CD14-positive monocyte (primary cell): ENCODE measurements at regions not wholly inside any gene's neighbourhood (a gene's known extent, or its start where the extent isn't known, plus 50 kb on each side); places are given as distances from the start of the nearest gene placed in this dataset.

ENCODE experiments used
- DNase-seq, 3 donors: peaks; one replicate each; pipeline ENCODE4 v3.0.0-alpha.2; 2011 to 2022
- H2AFZ ChIP-seq: 2 replicates; pipeline ENCODE4 v1.6.0; 2012; ENCODE audit warnings: mild to moderate bottlenecking, low read depth, low read length, inconsistent platforms; ENCODE audit not compliant: insufficient read depth, poor library complexity, severe bottlenecking
- H3K27ac ChIP-seq, 2 donors: 1 replicate in 1 of 2; 2 replicates in 1 of 2; pipeline ENCODE4 v1.5.1; 2012 to 2013; ENCODE audit warnings: low read length in 2 of 2, control low read depth in 1 of 2, inconsistent platforms in 1 of 2, low read depth in 1 of 2, mild to moderate bottlenecking in 1 of 2
- H3K27me3 ChIP-seq, 2 donors: one replicate each; pipeline versions ENCODE4 v1.6.0 to v1.6.1; 2011 to 2013; ENCODE audit warnings: low read length in 2 of 2; ENCODE audit not compliant: control insufficient read depth in 2 of 2, insufficient read depth in 2 of 2
- H3K36me3 ChIP-seq, 2 donors: replicated peaks in 1 of 2; 1 replicate in 1 of 2; 2 replicates in 1 of 2; pipeline versions ENCODE4 v1.5.1 to v1.6.1; 2012 to 2013; ENCODE audit warnings: low read length in 2 of 2, control low read depth in 1 of 2, inconsistent platforms in 1 of 2, mild to moderate bottlenecking in 1 of 2; ENCODE audit not compliant: insufficient read depth in 2 of 2, control insufficient read depth in 1 of 2
- H3K4me1 ChIP-seq, 2 donors: 1 replicate in 1 of 2; 2 replicates in 1 of 2; pipeline versions ENCODE4 v1.5.1 to v1.6.1; 2012 to 2013; ENCODE audit warnings: low read length in 2 of 2, control low read depth in 1 of 2, inconsistent platforms in 1 of 2, mild to moderate bottlenecking in 1 of 2, moderate library complexity in 1 of 2; ENCODE audit not compliant: insufficient read depth in 2 of 2, control insufficient read depth in 1 of 2
- H3K4me2 ChIP-seq: replicated peaks from 2 replicates; pipeline ENCODE3; 2012; ENCODE audit warnings: low read length, moderate library complexity, mild to moderate bottlenecking; ENCODE audit not compliant: poor library complexity, severe bottlenecking; ENCODE audit errors: extremely low read depth
- H3K4me3 ChIP-seq, 3 experiments: fragments of 200-600 bp in 1 of 3; sonication (generic) in 1 of 3; replicated peaks in 1 of 3; 1 replicate in 2 of 3; 2 replicates in 1 of 3; pipeline ENCODE4 v1.5.1; 2011 to 2013; ENCODE audit warnings: low read length in 3 of 3, mild to moderate bottlenecking in 3 of 3, control low read depth in 2 of 3, low read depth in 2 of 3, inconsistent platforms in 1 of 3, moderate library complexity in 1 of 3
- H3K79me2 ChIP-seq: 2 replicates; pipeline ENCODE4 v1.6.0; 2012; ENCODE audit warnings: mild to moderate bottlenecking, control low read depth, inconsistent platforms, low read length, moderate library complexity; ENCODE audit not compliant: insufficient read depth
- H3K9ac ChIP-seq: 2 replicates; pipeline ENCODE4 v1.6.0; 2017; ENCODE audit warnings: low read length, mild to moderate bottlenecking; ENCODE audit not compliant: insufficient read depth, poor library complexity, severe bottlenecking
- H3K9me3 ChIP-seq, 2 donors: replicated peaks in 1 of 2; 1 replicate in 1 of 2; 2 replicates in 1 of 2; pipeline versions ENCODE4 v1.5.1 to v1.6.1; 2012 to 2013; ENCODE audit warnings: low read length in 2 of 2, control low read depth in 1 of 2; ENCODE audit not compliant: control insufficient read depth in 1 of 2, insufficient read depth in 1 of 2
- H4K20me1 ChIP-seq: 2 replicates; pipeline ENCODE4 v1.6.0; 2012; ENCODE audit warnings: mild to moderate bottlenecking, low read length, control low read depth, moderate library complexity; ENCODE audit not compliant: insufficient read depth
- H3K27ac Mint-ChIP-seq, 7 donors: one replicate each; pipeline ENCODE4 v1.8.0; 2020; ENCODE audit warnings: mild to moderate bottlenecking in 7 of 7, mixed read lengths in 7 of 7, moderate library complexity in 6 of 7, inconsistent platforms in 2 of 7
- H3K27me3 Mint-ChIP-seq, 3 donors: one replicate each; pipeline ENCODE4 v1.8.0; 2021 to 2022; ENCODE audit warnings: low read depth in 3 of 3, mild to moderate bottlenecking in 3 of 3, mixed read lengths in 3 of 3, moderate library complexity in 3 of 3, inconsistent platforms in 1 of 3
- H3K36me3 Mint-ChIP-seq, 2 donors: one replicate each; pipeline ENCODE4 v1.8.0; 2020; ENCODE audit warnings: mixed read lengths in 2 of 2, inconsistent platforms in 1 of 2, mild to moderate bottlenecking in 1 of 2
- H3K4me1 Mint-ChIP-seq: one replicate; pipeline ENCODE4 v1.8.0; 2020; ENCODE audit warnings: mild to moderate bottlenecking, mixed read lengths
- H3K4me3 Mint-ChIP-seq, 2 donors: one replicate each; pipeline ENCODE4 v1.8.0; 2020; ENCODE audit warnings: mild to moderate bottlenecking in 2 of 2, mixed read lengths in 2 of 2, moderate library complexity in 1 of 2
- H3K9me3 Mint-ChIP-seq, 7 donors: one replicate each; pipeline ENCODE4 v1.8.0; 2020 to 2022; ENCODE audit warnings: mixed read lengths in 7 of 7, mild to moderate bottlenecking in 6 of 7, moderate library complexity in 6 of 7, inconsistent platforms in 2 of 7
- CTCF ChIP-seq: fragments of 200-600 bp; IDR thresholded peaks from one replicate; pipeline ENCODE4 v1.8.0; 2022; ENCODE audit warnings: antibody characterized with exemption, mild to moderate bottlenecking
- WGBS: methylation state at CpG from one replicate; pipeline ENCODE4 v1.1.5; 2013; ENCODE audit warnings: missing lambda C conversion rate; ENCODE audit not compliant: insufficient coverage; 5-methylcytosine and 5-hydroxymethylcytosine counted together
- intact Hi-C, 2 donors: fragments of 100-400 bp; cut with micrococcal nuclease; formaldehyde crosslinking; loops; one replicate each; pipeline versions ENCODE4 v1.15.0 to v1.15.1; 2023

- no peaks in the 10 kb centered on the region for H4K20me1 ChIP-seq
- peaks cover 12 to 18% (median 17%) of the 10 kb centered on the region in 3 donors for H3K27me3 Mint-ChIP-seq
- no peak overlapping the region for H3K27ac Mint-ChIP-seq
Observed at GRCh38 chr13:109843695-109844094, 57.3 kb upstream of the IRS2 start.

DNA sequence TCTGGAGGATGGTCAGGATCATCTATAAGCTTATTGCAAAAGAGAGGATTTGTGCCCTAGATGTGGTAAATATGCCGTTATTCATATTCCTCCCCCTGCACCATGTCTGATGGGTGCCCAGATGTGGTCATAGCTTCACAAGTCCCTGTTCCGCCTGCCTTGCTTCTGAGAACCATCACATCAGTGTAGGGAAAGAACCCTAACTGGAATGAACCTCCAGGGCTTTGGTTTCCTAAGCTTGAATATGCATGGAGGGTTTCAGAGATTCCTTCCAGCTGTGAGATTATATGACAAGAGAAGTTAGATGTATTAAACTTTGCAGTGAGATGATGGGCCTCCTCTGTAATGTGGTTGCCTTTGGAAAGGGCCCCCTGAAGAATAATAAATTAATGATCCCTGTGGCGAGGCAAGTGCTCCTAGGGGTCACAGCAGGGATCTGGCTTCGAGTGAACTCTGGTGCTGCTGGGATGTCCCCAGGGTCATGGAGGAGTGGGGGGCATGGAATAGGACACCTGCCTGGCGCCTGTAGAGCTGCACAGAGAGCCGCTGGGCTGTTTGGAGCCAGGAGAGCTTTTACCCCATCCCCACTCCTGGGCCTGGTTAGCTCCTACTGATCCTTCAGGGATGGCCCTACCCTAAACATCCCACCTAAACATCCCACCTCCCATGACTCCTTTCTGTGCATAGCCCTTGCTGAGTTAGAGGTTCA, 56.0 kb upstream of the IRS2 start:
- Histone ChIP-seq H3K79me2 (no peaks in the 10 kb centered on the region), H3K27me3 (peaks cover 0 to 9% of the 10 kb centered on the region in 2 donors), H2AFZ (no peak overlapping the region), H3K27ac (no peak overlapping the region), H3K4me3 (no peak overlapping the region), H3K4me2 (no peak overlapping the region), H4K20me1 (no peaks in the 10 kb centered on the region), H3K4me1 (no peaks in the 10 kb centered on the region), H3K9me3 (no peaks in the 10 kb centered on the region), H3K36me3 (no peaks in the 10 kb centered on the region), H3K9ac (no peak overlapping the region)
- WGBS = 92% methylated on average over 3 of the region's 6 CpGs
- intact Hi-C loops = no loop called here
- Mint-ChIP-seq H3K4me1 (peaks cover 11% of the 10 kb centered on the region), H3K27me3 (peaks cover 12 to 17% (median 16%) of the 10 kb centered on the region in 3 donors), H3K36me3 (no peaks in the 10 kb centered on the region), H3K27ac (no peak overlapping the region), H3K9me3 (no peaks in the 10 kb centered on the region), H3K4me3 (no peak overlapping the region)
- TF ChIP-seq CTCF = no peak
- DNase-seq = no peak

More at GRCh38 chr13:109843695-109844094, 57.3 kb upstream of the IRS2 start:
- Histone ChIP-seq H3K4me1 (no peaks in the 10 kb centered on the region), H3K36me3 (no peaks in the 10 kb centered on the region), H3K4me3 (no peak overlapping the region), H3K27me3 (peaks cover 0 to 9% of the 10 kb centered on the region in 2 donors), H3K79me2 (no peaks in the 10 kb centered on the region), H3K27ac (no peak overlapping the region), H3K9ac (no peak overlapping the region), H2AFZ (no peak overlapping the region), H3K9me3 (no peaks in the 10 kb centered on the region), H3K4me2 (no peak overlapping the region)
- Mint-ChIP-seq H3K4me1 (peaks cover 11% of the 10 kb centered on the region), H3K36me3 (no peaks in the 10 kb centered on the region), H3K4me3 (no peak overlapping the region), H3K9me3 (no peaks in the 10 kb centered on the region)
- intact Hi-C loops = no loop called here
- no peak for TF ChIP-seq CTCF
- 94% methylated on average over 5 of the region's 8 CpGs for WGBS
- DNase-seq = no peak
